MM.1S (cell line): ENCODE measurements at regions not wholly inside any gene's neighbourhood (a gene's known extent, or its start where the extent isn't known, plus 50 kb on each side); places are given as distances from the start of the nearest gene placed in this dataset.

ENCODE experiments used
- DNase-seq: peaks from one replicate; pipeline ENCODE4 v3.0.0-alpha.2; 2015
- H2AFZ ChIP-seq: fragments of 300-600 bp; sonication (generic); 2 replicates; pipeline ENCODE4 v1.6.0; 2016; ENCODE audit warnings: antibody characterized with exemption, low read length
- H3F3A ChIP-seq: fragments of 300-600 bp; sonication (generic); 2 replicates; pipeline ENCODE4 v1.6.1; 2016; ENCODE audit warnings: mild to moderate bottlenecking, antibody characterized with exemption, low read length, moderate library complexity, mixed read lengths; ENCODE audit not compliant: insufficient read depth
- H3K27ac ChIP-seq: fragments of 300-600 bp; sonication (generic); 2 replicates; pipeline ENCODE4 v1.5.1; 2016; ENCODE audit warnings: mild to moderate bottlenecking, low read length
- H3K27me3 ChIP-seq: fragments of 300-600 bp; sonication (generic); replicated peaks from 2 replicates; pipeline ENCODE4 v1.6.0; 2016; ENCODE audit warnings: low read length; ENCODE audit not compliant: insufficient read depth
- H3K36me3 ChIP-seq: fragments of 300-600 bp; sonication (generic); replicated peaks from 2 replicates; pipeline ENCODE4 v1.6.1; 2016; ENCODE audit warnings: mild to moderate bottlenecking, low read length, mixed read lengths; ENCODE audit not compliant: insufficient read depth
- H3K4me1 ChIP-seq: fragments of 300-600 bp; sonication (generic); 2 replicates; pipeline ENCODE4 v1.6.1; 2016; ENCODE audit warnings: low read length, mixed read lengths
- H3K4me2 ChIP-seq: fragments of 300-600 bp; sonication (generic); 2 replicates; pipeline ENCODE4 v1.6.0; 2016; ENCODE audit warnings: low read depth, low read length
- H3K4me3 ChIP-seq: fragments of 300-600 bp; sonication (generic); 2 replicates; pipeline ENCODE4 v1.5.1; 2016; ENCODE audit warnings: low read length, mixed read lengths
- H3K79me2 ChIP-seq: fragments of 300-600 bp; sonication (generic); 2 replicates; pipeline ENCODE4 v1.6.1; 2016; ENCODE audit warnings: mixed run types, low read length, mixed read lengths
- H3K9ac ChIP-seq: fragments of 300-600 bp; sonication (generic); 2 replicates; pipeline ENCODE4 v1.6.1; 2016; ENCODE audit warnings: low read length, mixed read lengths
- H3K9me2 ChIP-seq: fragments of 300-600 bp; sonication (generic); replicated peaks from 2 replicates; pipeline ENCODE4 v1.6.1; 2016; ENCODE audit warnings: mild to moderate bottlenecking, low read length, mixed read lengths; ENCODE audit not compliant: insufficient read depth
- H3K9me3 ChIP-seq: fragments of 300-600 bp; sonication (generic); replicated peaks from 2 replicates; pipeline ENCODE4 v1.6.1; 2016; ENCODE audit warnings: mild to moderate bottlenecking, low read length, mixed read lengths; ENCODE audit not compliant: insufficient read depth
- H4K20me1 ChIP-seq: fragments of 300-600 bp; sonication (generic); 2 replicates; pipeline ENCODE4 v1.6.1; 2016; ENCODE audit warnings: mild to moderate bottlenecking, low read length, moderate library complexity, mixed read lengths; ENCODE audit not compliant: insufficient read depth
- CTCF ChIP-seq: fragments of 300-600 bp; sonication (generic); IDR thresholded peaks from 2 replicates; pipeline ENCODE4 v1.5.1; 2016; ENCODE audit warnings: antibody characterized with exemption, low read length, mixed read lengths
- EZH2 ChIP-seq: fragments of 300-600 bp; sonication (generic); optimal IDR thresholded peaks from 2 replicates; pipeline ENCODE3; 2017; ENCODE audit warnings: low read depth, mild to moderate bottlenecking, antibody characterized with exemption, low read length, mixed read lengths
- EZH2phosphoT487 ChIP-seq: fragments of 300-600 bp; sonication (generic); IDR thresholded peaks from 2 replicates; pipeline ENCODE4 v1.6.1; 2018; ENCODE audit warnings: antibody characterized with exemption, low read length

GRCh38 chrX:42398967-42399631, 378.9 kb downstream of the PPP1R2C start:
- no peak overlapping the region for H3K4me3 ChIP-seq
- no peak overlapping the region for H3K4me2 ChIP-seq
- TF ChIP-seq EZH2phosphoT487 (no peak), EZH2 (no peak), CTCF (no peak)
- no peaks in the 10 kb centered on the region for H4K20me1 ChIP-seq
- no peaks in the 10 kb centered on the region for H3K9me2 ChIP-seq
- H3K79me2 ChIP-seq, result no peaks in the 10 kb centered on the region
- H2AFZ ChIP-seq, result no peak overlapping the region
- no peak overlapping the region for H3K27ac ChIP-seq
- no peak overlapping the region for H3K9ac ChIP-seq
- H3K36me3 ChIP-seq, result no peaks in the 10 kb centered on the region
- no peaks in the 10 kb centered on the region for H3K27me3 ChIP-seq
- no peaks in the 10 kb centered on the region for H3K4me1 ChIP-seq
- no peaks in the 10 kb centered on the region for H3K9me3 ChIP-seq
- DNase-seq, result no peak
- no peaks in the 10 kb centered on the region for H3F3A ChIP-seq

- Histone ChIP-seq H3K79me2 (no peaks in the 10 kb centered on the region), H3F3A (no peaks in the 10 kb centered on the region), H3K9me3 (no peaks in the 10 kb centered on the region), H3K9ac (no peak overlapping the region), H2AFZ (no peak overlapping the region), H4K20me1 (no peaks in the 10 kb centered on the region), H3K4me3 (no peak overlapping the region), H3K27ac (no peak overlapping the region), H3K36me3 (no peaks in the 10 kb centered on the region), H3K4me1 (no peaks in the 10 kb centered on the region), H3K27me3 (no peaks in the 10 kb centered on the region), H3K4me2 (no peak overlapping the region), H3K9me2 (no peaks in the 10 kb centered on the region)
- TF ChIP-seq CTCF, result no peak
- TF ChIP-seq EZH2, result no peak
- TF ChIP-seq EZH2phosphoT487, result no peak
- DNase-seq, result no peak
Observed at GRCh38 chrX:42396136-42396535, 381.8 kb downstream of the PPP1R2C start.

- TF ChIP-seq CTCF, result no peak
- TF ChIP-seq EZH2phosphoT487, result no peak
- no peak for TF ChIP-seq EZH2
- Histone ChIP-seq H3K4me2 (no peak overlapping the region), H3K27me3 (no peaks in the 10 kb centered on the region), H2AFZ (no peak overlapping the region), H3F3A (no peaks in the 10 kb centered on the region), H3K4me1 (no peaks in the 10 kb centered on the region), H4K20me1 (no peaks in the 10 kb centered on the region), H3K9ac (no peak overlapping the region), H3K9me2 (no peaks in the 10 kb centered on the region), H3K4me3 (no peak overlapping the region), H3K36me3 (no peaks in the 10 kb centered on the region), H3K9me3 (no peaks in the 10 kb centered on the region), H3K27ac (no peak overlapping the region), H3K79me2 (no peaks in the 10 kb centered on the region)
- no peak for DNase-seq
Observed at GRCh38 chrX:42392846-42393245, 385.1 kb downstream of the PPP1R2C start.
